ENCODE measurements at regions not wholly inside any gene's neighbourhood (a gene's known extent, or its start where the extent isn't known, plus 50 kb on each side); places are given as distances from the start of the nearest gene placed in this dataset.
"Not testable (repeated sequence)": the region's sequence is repeated elsewhere in the genome, so short reads cannot be mapped to it uniquely, and the experiment has no call there.

DNA sequence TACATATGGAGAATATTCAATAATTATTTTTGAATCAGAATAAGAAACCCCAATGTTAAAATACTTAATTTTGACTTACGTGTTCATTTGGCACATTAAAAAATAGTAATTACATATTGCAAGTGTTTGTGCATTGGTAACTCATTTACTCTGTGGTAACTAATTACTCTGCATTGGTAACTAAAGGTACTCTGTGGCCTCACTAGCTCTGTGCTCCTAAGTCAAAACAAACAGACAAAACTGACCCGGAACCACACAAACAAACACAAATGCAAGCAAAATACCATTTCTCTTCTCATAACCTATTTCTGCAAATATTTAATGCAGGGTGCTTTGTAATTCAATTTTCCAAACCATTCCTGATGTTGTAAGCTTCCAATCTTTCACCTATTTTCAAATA is 1244.3 kb downstream of the REEP3 start:
- H3K27me3 ChIP-seq = no peaks in the 10 kb centered on the region
- no peaks in the 10 kb centered on the region for H3K9me3 ChIP-seq
- TF ChIP-seq, protein P1, sequence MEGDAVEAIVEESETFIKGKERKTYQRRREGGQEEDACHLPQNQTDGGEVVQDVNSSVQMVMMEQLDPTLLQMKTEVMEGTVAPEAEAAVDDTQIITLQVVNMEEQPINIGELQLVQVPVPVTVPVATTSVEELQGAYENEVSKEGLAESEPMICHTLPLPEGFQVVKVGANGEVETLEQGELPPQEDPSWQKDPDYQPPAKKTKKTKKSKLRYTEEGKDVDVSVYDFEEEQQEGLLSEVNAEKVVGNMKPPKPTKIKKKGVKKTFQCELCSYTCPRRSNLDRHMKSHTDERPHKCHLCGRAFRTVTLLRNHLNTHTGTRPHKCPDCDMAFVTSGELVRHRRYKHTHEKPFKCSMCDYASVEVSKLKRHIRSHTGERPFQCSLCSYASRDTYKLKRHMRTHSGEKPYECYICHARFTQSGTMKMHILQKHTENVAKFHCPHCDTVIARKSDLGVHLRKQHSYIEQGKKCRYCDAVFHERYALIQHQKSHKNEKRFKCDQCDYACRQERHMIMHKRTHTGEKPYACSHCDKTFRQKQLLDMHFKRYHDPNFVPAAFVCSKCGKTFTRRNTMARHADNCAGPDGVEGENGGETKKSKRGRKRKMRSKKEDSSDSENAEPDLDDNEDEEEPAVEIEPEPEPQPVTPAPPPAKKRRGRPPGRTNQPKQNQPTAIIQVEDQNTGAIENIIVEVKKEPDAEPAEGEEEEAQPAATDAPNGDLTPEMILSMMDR (IDR thresholded peaks at IDR 0.05) = no peak
- no peak overlapping the region for H3K27ac ChIP-seq
- no peaks in the 10 kb centered on the region for H3K36me3 ChIP-seq
- intact Hi-C loops (cut with DNase I; ENCODE audit: low total_unique reads) = no loop called here
- H3K4me3 ChIP-seq = no peak overlapping the region
- no peaks in the 10 kb centered on the region for H3K4me1 ChIP-seq
- DNase-seq = no peak

- Histone ChIP-seq H3K4me3 (no peak overlapping the region), H3K9me3 (no peaks in the 10 kb centered on the region), H3K27me3 (no peaks in the 10 kb centered on the region), H3K27ac (no peak overlapping the region), H3K4me1 (no peaks in the 10 kb centered on the region), H3K36me3 (no peaks in the 10 kb centered on the region)
- no peak for DNase-seq
- TF ChIP-seq, protein P1 (IDR thresholded peaks at IDR 0.05) = no peak
- intact Hi-C loops (cut with DNase I; ENCODE audit: low total_unique reads) = no loop called here
Measured at GRCh38 chr10:64771253-64772050, 1250.3 kb downstream of the REEP3 start.

GRCh38 chr10:64773357-64773756 is 1252.2 kb downstream of the REEP3 start:
- intact Hi-C loops (cut with DNase I; ENCODE audit: low total_unique reads) = no loop called here
- TF ChIP-seq, protein P1 (IDR thresholded peaks at IDR 0.05) = no peak
- no peak overlapping the region for H3K27ac ChIP-seq
- H3K4me3 ChIP-seq = no peak overlapping the region
- no peak for DNase-seq
- no peaks in the 10 kb centered on the region for H3K9me3 ChIP-seq
- H3K36me3 ChIP-seq = no peaks in the 10 kb centered on the region
- no peaks in the 10 kb centered on the region for H3K27me3 ChIP-seq
- no peaks in the 10 kb centered on the region for H3K4me1 ChIP-seq

GRCh38 chr10:64784451-64784850 is 1263.2 kb downstream of the REEP3 start:
- H3K27ac ChIP-seq; H3K36me3 ChIP-seq; H3K9me3 ChIP-seq; intact Hi-C loops (cut with DNase I; ENCODE audit: low total_unique reads); H3K4me1 ChIP-seq; H3K4me3 ChIP-seq; H3K27me3 ChIP-seq; DNase-seq: not testable (repeated sequence)

GRCh38 chr10:64785816-64786215 is 1264.6 kb downstream of the REEP3 start:
- intact Hi-C loops (cut with DNase I; ENCODE audit: low total_unique reads) = no loop called here
- H3K9me3 ChIP-seq = peaks cover 0 to 9% (median 0%) of the 10 kb centered on the region in 3 donors
- TF ChIP-seq, protein P1 (IDR thresholded peaks at IDR 0.05) = no peak

DNA sequence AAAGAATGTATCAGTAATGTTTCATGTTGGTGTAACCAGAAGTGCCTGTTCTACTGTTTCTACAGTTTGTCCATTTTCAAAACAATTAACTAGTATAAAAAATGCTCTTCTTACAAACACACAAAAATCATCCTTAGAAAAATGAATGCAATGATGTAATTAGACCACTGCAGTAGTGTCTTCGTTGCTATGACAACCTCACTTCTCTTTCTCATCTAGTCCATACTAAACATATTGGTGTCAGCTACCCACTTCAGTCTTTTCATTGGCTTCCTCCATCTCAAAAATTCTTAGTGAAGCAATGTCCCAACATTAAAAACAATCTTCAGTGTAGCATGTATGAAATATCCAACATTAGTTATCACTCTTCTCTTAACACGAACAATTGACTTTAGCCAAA is 1265.8 kb downstream of the REEP3 start:
- H3K27me3 ChIP-seq = no peaks in the 10 kb centered on the region
- no peaks in the 10 kb centered on the region for H3K36me3 ChIP-seq
- intact Hi-C loops (cut with DNase I; ENCODE audit: low total_unique reads) = no loop called here
- DNase-seq = no peak
- no peaks in the 10 kb centered on the region for H3K4me1 ChIP-seq
- peaks cover 0 to 9% (median 0%) of the 10 kb centered on the region in 3 donors for H3K9me3 ChIP-seq
- TF ChIP-seq, protein P1 (IDR thresholded peaks at IDR 0.05) = no peak
- no peak overlapping the region for H3K4me3 ChIP-seq
- H3K27ac ChIP-seq = no peak overlapping the region

More at GRCh38 chr10:64785816-64786215, 1264.6 kb downstream of the REEP3 start:
- Histone ChIP-seq H3K4me1 (no peaks in the 10 kb centered on the region), H3K27ac (no peak overlapping the region), H3K27me3 (no peaks in the 10 kb centered on the region), H3K36me3 (no peaks in the 10 kb centered on the region), H3K4me3 (no peak overlapping the region)
- no peak for DNase-seq
